SH-SY5Y (cell line): ENCODE measurements at regions not wholly inside any gene's neighbourhood (a gene's known extent, or its start where the extent isn't known, plus 50 kb on each side); places are given as distances from the start of the nearest gene placed in this dataset.

Source experiments
- GATA2 ChIP-seq: IDR thresholded peaks from 2 replicates; pipeline ENCODE4 v1.6.1; 2011; ENCODE audit warnings: mild to moderate bottlenecking, low read depth, low read length
- GATA3 ChIP-seq: IDR thresholded peaks from 2 replicates; pipeline ENCODE4 v1.6.1; 2011; ENCODE audit warnings: low read depth, mild to moderate bottlenecking, low read length, moderate library complexity

GRCh38 chr6:141866731-141867497, 265.8 kb upstream of the GJE1 start:
- TF ChIP-seq GATA2: no peak
- TF ChIP-seq GATA3: no peak
